GM04504 (cell line): ENCODE measurements at regions not wholly inside any gene's neighbourhood (a gene's known extent, or its start where the extent isn't known, plus 50 kb on each side); places are given as distances from the start of the nearest gene placed in this dataset.

Experiments used
- DNase-seq: peaks from one replicate; pipeline ENCODE4 v3.0.0-alpha.2; 2012; ENCODE audit warnings: low read depth

GRCh38 chr2:74760875-74761630 is 72.9 kb upstream of the HK2 start:
- DNase-seq, result no peak

GRCh38 chr2:74762789-74763188 is 71.1 kb upstream of the HK2 start:
- DNase-seq, result no peak

GRCh38 chr2:74763962-74764428 is 69.9 kb upstream of the HK2 start:
- DNase-seq, result no peak

GRCh38 chr2:74764429-74765272 is 69.3 kb upstream of the HK2 start:
- no peak for DNase-seq

- DNase-seq, result no peak
These were observed 67.1 kb upstream of the HK2 start for GRCh38 chr2:74766780-74767179.

- DNase-seq, result no peak
These were observed 66.3 kb upstream of the HK2 start for GRCh38 chr2:74767618-74768017.

GRCh38 chr2:74768401-74768914 is 65.5 kb upstream of the HK2 start:
- DNase-seq, result no peak

- DNase-seq, result no peak
These were observed 61.9 kb upstream of the HK2 start for GRCh38 chr2:74772046-74772445.

GRCh38 chr2:74777161-74777900 is 56.6 kb upstream of the HK2 start:
- DNase-seq, result no peak

- DNase-seq, result no peak
These were observed 55.3 kb upstream of the HK2 start for GRCh38 chr2:74778381-74779264.

GRCh38 chr2:74779265-74779558 is 54.7 kb upstream of the HK2 start:
- DNase-seq, result no peak

GRCh38 chr2:74779587-74780135 is 54.3 kb upstream of the HK2 start:
- no peak for DNase-seq
